ENCODE measurements at regions not wholly inside any gene's neighbourhood (a gene's known extent, or its start where the extent isn't known, plus 50 kb on each side); places are given as distances from the start of the nearest gene placed in this dataset.

- H3K9ac ChIP-seq (ENCODE audit: insufficient read depth, low read length) = no peak overlapping the region
- H3K9me3 ChIP-seq (ENCODE audit: control insufficient read depth, insufficient read depth, low read depth, low read length) = no peaks in the 10 kb centered on the region
- TF ChIP-seq EZH2 (IDR thresholded peaks at IDR 0.05; ENCODE audit: low read length, missing control alignments) (no peak), CTCF (conservative IDR thresholded peaks at IDR 0.05 in 1 of 2, IDR thresholded peaks at IDR 0.05 in 1 of 2; ENCODE audit: low read depth in 1 of 2, low read length in 2 of 2) (no peak)
- no peaks in the 10 kb centered on the region for H3K36me3 ChIP-seq (ENCODE audit: control insufficient read depth, insufficient read depth, low read length)
- no peak overlapping the region for H3K27ac ChIP-seq (ENCODE audit: insufficient read depth, low read length)
- no peaks in the 10 kb centered on the region for H3K4me1 ChIP-seq (ENCODE audit: control insufficient read depth, extremely low read depth, insufficient read depth, low read length)
- H2AFZ ChIP-seq (ENCODE audit: low read length) = no peak overlapping the region
- no peak overlapping the region for H3K4me2 ChIP-seq (ENCODE audit: extremely low read depth, insufficient read depth, low read length)
- DNase-seq (ENCODE audit: low read depth in 2 of 2) = no peak
- no peaks in the 10 kb centered on the region for H3K79me2 ChIP-seq (ENCODE audit: control insufficient read depth, insufficient read depth, low read length)
- H3K4me3 ChIP-seq (replicated peaks in 1 of 4; ENCODE audit: control extremely low read depth in 1 of 4, insufficient read depth in 1 of 4, low read depth in 3 of 4, low read length in 4 of 4) = no peak overlapping the region
- H4K20me1 ChIP-seq (ENCODE audit: control insufficient read depth, extremely low read depth, insufficient read depth, low read length) = no peaks in the 10 kb centered on the region
- H3K27me3 ChIP-seq (ENCODE audit: control insufficient read depth, insufficient read depth, low read length) = no peaks in the 10 kb centered on the region
Measured at GRCh38 chr3:88307666-88308065, 157.9 kb downstream of the C3orf38 start.

- Histone ChIP-seq H3K27me3 (ENCODE audit: control insufficient read depth, insufficient read depth, low read length) (no peaks in the 10 kb centered on the region), H3K4me3 (replicated peaks in 1 of 4; ENCODE audit: control extremely low read depth in 1 of 4, insufficient read depth in 1 of 4, low read depth in 3 of 4, low read length in 4 of 4) (no peak overlapping the region), H4K20me1 (ENCODE audit: control insufficient read depth, extremely low read depth, insufficient read depth, low read length) (no peaks in the 10 kb centered on the region), H3K79me2 (ENCODE audit: control insufficient read depth, insufficient read depth, low read length) (no peaks in the 10 kb centered on the region), H3K4me2 (ENCODE audit: extremely low read depth, insufficient read depth, low read length) (no peak overlapping the region), H2AFZ (ENCODE audit: low read length) (no peak overlapping the region), H3K9me3 (ENCODE audit: control insufficient read depth, insufficient read depth, low read depth, low read length) (no peaks in the 10 kb centered on the region), H3K4me1 (ENCODE audit: control insufficient read depth, extremely low read depth, insufficient read depth, low read length) (no peaks in the 10 kb centered on the region), H3K27ac (ENCODE audit: insufficient read depth, low read length) (no peak overlapping the region), H3K36me3 (ENCODE audit: control insufficient read depth, insufficient read depth, low read length) (no peaks in the 10 kb centered on the region), H3K9ac (ENCODE audit: insufficient read depth, low read length) (no peak overlapping the region)
- TF ChIP-seq CTCF (conservative IDR thresholded peaks at IDR 0.05 in 1 of 2, IDR thresholded peaks at IDR 0.05 in 1 of 2; ENCODE audit: low read depth in 1 of 2, low read length in 2 of 2) (no peak), EZH2 (IDR thresholded peaks at IDR 0.05; ENCODE audit: low read length, missing control alignments) (no peak)
- DNase-seq (ENCODE audit: low read depth in 2 of 2) = no peak
Measured at GRCh38 chr3:88311826-88312225, 162.1 kb downstream of the C3orf38 start.

GRCh38 chr3:88312256-88312655 lies 162.5 kb downstream of the C3orf38 start:
- no peak overlapping the region for H2AFZ ChIP-seq (ENCODE audit: low read length)
- DNase-seq (ENCODE audit: low read depth in 2 of 2) = no peak
- H3K9ac ChIP-seq (ENCODE audit: insufficient read depth, low read length) = no peak overlapping the region
- H3K27ac ChIP-seq (ENCODE audit: insufficient read depth, low read length) = no peak overlapping the region
- no peak overlapping the region for H3K4me2 ChIP-seq (ENCODE audit: extremely low read depth, insufficient read depth, low read length)
- no peaks in the 10 kb centered on the region for H3K9me3 ChIP-seq (ENCODE audit: control insufficient read depth, insufficient read depth, low read depth, low read length)
- TF ChIP-seq EZH2 (IDR thresholded peaks at IDR 0.05; ENCODE audit: low read length, missing control alignments) = no peak
- TF ChIP-seq CTCF (conservative IDR thresholded peaks at IDR 0.05 in 1 of 2, IDR thresholded peaks at IDR 0.05 in 1 of 2; ENCODE audit: low read depth in 1 of 2, low read length in 2 of 2) = no peak
- no peaks in the 10 kb centered on the region for H4K20me1 ChIP-seq (ENCODE audit: control insufficient read depth, extremely low read depth, insufficient read depth, low read length)
- H3K36me3 ChIP-seq (ENCODE audit: control insufficient read depth, insufficient read depth, low read length) = no peaks in the 10 kb centered on the region
- no peaks in the 10 kb centered on the region for H3K79me2 ChIP-seq (ENCODE audit: control insufficient read depth, insufficient read depth, low read length)
- no peaks in the 10 kb centered on the region for H3K27me3 ChIP-seq (ENCODE audit: control insufficient read depth, insufficient read depth, low read length)
- H3K4me1 ChIP-seq (ENCODE audit: control insufficient read depth, extremely low read depth, insufficient read depth, low read length) = no peaks in the 10 kb centered on the region
- H3K4me3 ChIP-seq (replicated peaks in 1 of 4; ENCODE audit: control extremely low read depth in 1 of 4, insufficient read depth in 1 of 4, low read depth in 3 of 4, low read length in 4 of 4) = no peak overlapping the region
